ENCODE measurements at regions not wholly inside any gene's neighbourhood (a gene's known extent, or its start where the extent isn't known, plus 50 kb on each side); places are given as distances from the start of the nearest gene placed in this dataset.

- H3K9me3 ChIP-seq (ENCODE audit: control insufficient read depth, insufficient read depth, low read depth, low read length) = no peaks in the 10 kb centered on the region
- CTCF ChIA-PET = no interaction called here
- POLR2A ChIA-PET = no interaction called here
- H3K36me3 ChIP-seq (ENCODE audit: control insufficient read depth in 2 of 2, insufficient read depth in 1 of 2, low read length in 2 of 2) = no peaks in the 10 kb centered on the region
- no peak overlapping the region for H3K4me3 ChIP-seq (ENCODE audit: low read depth, low read length)
- no peak overlapping the region for H3K27ac ChIP-seq (ENCODE audit: extremely low read depth, low read depth, low read length)
- no peak for TF ChIP-seq ZNF311 (tag by site-specific recombination; IDR thresholded peaks at IDR 0.05; ENCODE audit: borderline replicate concordance)
- no peaks in the 10 kb centered on the region for H3K4me1 ChIP-seq (ENCODE audit: control insufficient read depth, insufficient read depth, low read length)
These were observed 911.6 kb downstream of the EPHA4 start for GRCh38 chr2:220660277-220661145.

- TF ChIP-seq ZBTB20 (tag by site-specific recombination; IDR thresholded peaks at IDR 0.05) = no peak
- TF ChIP-seq, protein P1, sequence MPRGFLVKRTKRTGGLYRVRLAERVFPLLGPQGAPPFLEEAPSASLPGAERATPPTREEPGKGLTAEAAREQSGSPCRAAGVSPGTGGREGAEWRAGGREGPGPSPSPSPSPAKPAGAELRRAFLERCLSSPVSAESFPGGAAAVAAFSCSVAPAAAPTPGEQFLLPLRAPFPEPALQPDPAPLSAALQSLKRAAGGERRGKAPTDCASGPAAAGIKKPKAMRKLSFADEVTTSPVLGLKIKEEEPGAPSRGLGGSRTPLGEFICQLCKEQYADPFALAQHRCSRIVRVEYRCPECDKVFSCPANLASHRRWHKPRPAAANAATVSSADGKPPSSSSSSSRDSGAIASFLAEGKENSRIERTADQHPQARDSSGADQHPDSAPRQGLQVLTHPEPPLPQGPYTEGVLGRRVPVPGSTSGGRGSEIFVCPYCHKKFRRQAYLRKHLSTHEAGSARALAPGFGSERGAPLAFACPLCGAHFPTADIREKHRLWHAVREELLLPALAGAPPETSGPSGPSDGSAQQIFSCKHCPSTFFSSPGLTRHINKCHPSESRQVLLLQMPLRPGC (tag by site-specific recombination; IDR thresholded peaks at IDR 0.05) = no peak
- no peak for TF ChIP-seq ZNF433 (tag by site-specific recombination; IDR thresholded peaks at IDR 0.05; ENCODE audit: low read depth)
- no peak for TF ChIP-seq KLF7 (tag by site-specific recombination; IDR thresholded peaks at IDR 0.05; ENCODE audit: borderline replicate concordance)
- TF ChIP-seq ZNF2 (tag by site-specific recombination; IDR thresholded peaks at IDR 0.05) = no peak
- TF ChIP-seq ZNF324 (tag by site-specific recombination; IDR thresholded peaks at IDR 0.05) = no peak
- no peak for TF ChIP-seq KLF1 (tag by site-specific recombination; IDR thresholded peaks at IDR 0.05)
- TF ChIP-seq BCL11B (tag by site-specific recombination; IDR thresholded peaks at IDR 0.05; ENCODE audit: low read depth) = no peak
- no peak for TF ChIP-seq SP3 (tag by site-specific recombination; IDR thresholded peaks at IDR 0.05)
- TF ChIP-seq KLF9 (tag by site-specific recombination; IDR thresholded peaks at IDR 0.05; ENCODE audit: low read depth) = no peak
- TF ChIP-seq, protein P2, sequence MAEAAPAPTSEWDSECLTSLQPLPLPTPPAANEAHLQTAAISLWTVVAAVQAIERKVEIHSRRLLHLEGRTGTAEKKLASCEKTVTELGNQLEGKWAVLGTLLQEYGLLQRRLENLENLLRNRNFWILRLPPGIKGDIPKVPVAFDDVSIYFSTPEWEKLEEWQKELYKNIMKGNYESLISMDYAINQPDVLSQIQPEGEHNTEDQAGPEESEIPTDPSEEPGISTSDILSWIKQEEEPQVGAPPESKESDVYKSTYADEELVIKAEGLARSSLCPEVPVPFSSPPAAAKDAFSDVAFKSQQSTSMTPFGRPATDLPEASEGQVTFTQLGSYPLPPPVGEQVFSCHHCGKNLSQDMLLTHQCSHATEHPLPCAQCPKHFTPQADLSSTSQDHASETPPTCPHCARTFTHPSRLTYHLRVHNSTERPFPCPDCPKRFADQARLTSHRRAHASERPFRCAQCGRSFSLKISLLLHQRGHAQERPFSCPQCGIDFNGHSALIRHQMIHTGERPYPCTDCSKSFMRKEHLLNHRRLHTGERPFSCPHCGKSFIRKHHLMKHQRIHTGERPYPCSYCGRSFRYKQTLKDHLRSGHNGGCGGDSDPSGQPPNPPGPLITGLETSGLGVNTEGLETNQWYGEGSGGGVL (tag by site-specific recombination; IDR thresholded peaks at IDR 0.05) = no peak
- TF ChIP-seq, protein P3, sequence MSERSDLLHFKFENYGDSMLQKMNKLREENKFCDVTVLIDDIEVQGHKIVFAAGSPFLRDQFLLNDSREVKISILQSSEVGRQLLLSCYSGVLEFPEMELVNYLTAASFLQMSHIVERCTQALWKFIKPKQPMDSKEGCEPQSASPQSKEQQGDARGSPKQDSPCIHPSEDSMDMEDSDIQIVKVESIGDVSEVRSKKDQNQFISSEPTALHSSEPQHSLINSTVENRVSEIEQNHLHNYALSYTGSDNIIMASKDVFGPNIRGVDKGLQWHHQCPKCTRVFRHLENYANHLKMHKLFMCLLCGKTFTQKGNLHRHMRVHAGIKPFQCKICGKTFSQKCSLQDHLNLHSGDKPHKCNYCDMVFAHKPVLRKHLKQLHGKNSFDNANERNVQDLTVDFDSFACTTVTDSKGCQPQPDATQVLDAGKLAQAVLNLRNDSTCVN (tag by site-specific recombination; optimal IDR thresholded peaks at IDR 0.05) = no peak
- no peak for TF ChIP-seq MEIS1 (CRISPR knock-in tag; IDR thresholded peaks at IDR 0.05; ENCODE audit: borderline replicate concordance)
- TF ChIP-seq ZBTB7A (tag by site-specific recombination; IDR thresholded peaks at IDR 0.05; ENCODE audit: low read depth) = no peak
- no peak for TF ChIP-seq GLIS1 (tag by site-specific recombination; IDR thresholded peaks at IDR 0.05)
- TF ChIP-seq ZNF169 (tag by site-specific recombination; IDR thresholded peaks at IDR 0.05) = no peak
- TF ChIP-seq ZNF639 (tag by site-specific recombination; IDR thresholded peaks at IDR 0.05) = no peak
- no peak for TF ChIP-seq ZNF391 (tag by site-specific recombination; IDR thresholded peaks at IDR 0.05; ENCODE audit: borderline replicate concordance, low read depth)
- ChIA-PET POLR2A (no interaction called here), CTCF (no interaction called here)
- no peaks in the 10 kb centered on the region for H3K36me3 ChIP-seq (ENCODE audit: control insufficient read depth in 2 of 2, insufficient read depth in 1 of 2, low read length in 2 of 2)
- no peaks in the 10 kb centered on the region for H3K4me1 ChIP-seq (ENCODE audit: control insufficient read depth, insufficient read depth, low read length)
- no peak overlapping the region for H3K27ac ChIP-seq (ENCODE audit: extremely low read depth, low read depth, low read length)
- no peak overlapping the region for H3K4me3 ChIP-seq (ENCODE audit: low read depth, low read length)
- no peaks in the 10 kb centered on the region for H3K9me3 ChIP-seq (ENCODE audit: control insufficient read depth, insufficient read depth, low read depth, low read length)
These were observed 909.7 kb downstream of the EPHA4 start for GRCh38 chr2:220662431-220662830.
